ENCODE measurements at regions not wholly inside any gene's neighbourhood (a gene's known extent, or its start where the extent isn't known, plus 50 kb on each side); places are given as distances from the start of the nearest gene placed in this dataset.

DNA sequence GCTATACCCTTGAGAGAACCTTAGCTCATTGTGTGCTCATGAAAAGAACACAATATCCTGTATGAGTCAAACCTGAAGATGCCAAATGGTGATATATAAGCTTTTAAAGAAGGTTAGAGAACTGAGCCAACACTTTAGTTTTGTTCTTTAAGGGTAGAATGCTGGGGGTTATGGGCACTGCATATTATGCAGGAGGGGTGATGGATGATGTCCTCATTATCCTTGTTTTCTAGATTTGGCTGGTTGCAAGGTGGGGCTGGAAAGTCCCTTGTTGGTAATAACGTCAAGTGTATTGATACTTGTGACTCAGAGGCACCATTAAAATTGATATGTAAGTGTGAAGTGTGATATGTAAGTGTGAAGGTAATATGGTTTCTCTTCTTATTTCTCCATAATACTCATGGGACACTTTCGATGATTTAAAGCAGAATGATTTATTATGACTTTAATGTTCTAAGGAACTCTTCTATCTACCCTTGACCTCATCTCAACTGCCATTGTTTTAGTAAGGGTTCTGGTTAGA is 113.7 kb upstream of the DTNBP1 start (continued):
- no peak for TF ChIP-seq MXI1 (IDR thresholded peaks at IDR 0.05; ENCODE audit: low read depth, low read length)
- no peak for TF ChIP-seq RBBP5 (conservative IDR thresholded peaks at IDR 0.05)
- no peak for TF ChIP-seq SREBF2 (IDR thresholded peaks at IDR 0.05; ENCODE audit: low read length)
- TF ChIP-seq RAD21 (IDR thresholded peaks at IDR 0.05; ENCODE audit: insufficient read depth, low read depth, low read length): 0 out of 2 replicates have a peak, but pooled peaks have one; percentile 16
- no peak for TF ChIP-seq SMARCA5 (IDR thresholded peaks at IDR 0.05)
- TF ChIP-seq MTA3 (IDR thresholded peaks at IDR 0.05; ENCODE audit: borderline replicate concordance, low read length): no peak
- no peak for TF ChIP-seq TAF1 (IDR thresholded peaks at IDR 0.05; ENCODE audit: borderline replicate concordance, low read depth, low read length)
- peak; percentile 49; the same call in 1 of the 2 replicates for TF ChIP-seq BACH1 (IDR thresholded peaks at IDR 0.05; ENCODE audit: borderline replicate concordance)
- TF ChIP-seq PAX5 (IDR thresholded peaks at IDR 0.05; ENCODE audit: borderline replicate concordance, low read depth, low read length): 0 out of 2 replicates have a peak, but pooled peaks have one; percentile 26
- TF ChIP-seq SPI1 (IDR thresholded peaks at IDR 0.05; ENCODE audit: borderline replicate concordance, insufficient read depth, low read depth, low read length): peak; percentile 16; the same call in 1 of the 2 replicates
- TF ChIP-seq JUNB (IDR thresholded peaks at IDR 0.05): peak; percentile 88
- peak; percentile 46; the same call in 1 of the 2 replicates for TF ChIP-seq ZNF217 (IDR thresholded peaks at IDR 0.05)
- TF ChIP-seq, protein P1, sequence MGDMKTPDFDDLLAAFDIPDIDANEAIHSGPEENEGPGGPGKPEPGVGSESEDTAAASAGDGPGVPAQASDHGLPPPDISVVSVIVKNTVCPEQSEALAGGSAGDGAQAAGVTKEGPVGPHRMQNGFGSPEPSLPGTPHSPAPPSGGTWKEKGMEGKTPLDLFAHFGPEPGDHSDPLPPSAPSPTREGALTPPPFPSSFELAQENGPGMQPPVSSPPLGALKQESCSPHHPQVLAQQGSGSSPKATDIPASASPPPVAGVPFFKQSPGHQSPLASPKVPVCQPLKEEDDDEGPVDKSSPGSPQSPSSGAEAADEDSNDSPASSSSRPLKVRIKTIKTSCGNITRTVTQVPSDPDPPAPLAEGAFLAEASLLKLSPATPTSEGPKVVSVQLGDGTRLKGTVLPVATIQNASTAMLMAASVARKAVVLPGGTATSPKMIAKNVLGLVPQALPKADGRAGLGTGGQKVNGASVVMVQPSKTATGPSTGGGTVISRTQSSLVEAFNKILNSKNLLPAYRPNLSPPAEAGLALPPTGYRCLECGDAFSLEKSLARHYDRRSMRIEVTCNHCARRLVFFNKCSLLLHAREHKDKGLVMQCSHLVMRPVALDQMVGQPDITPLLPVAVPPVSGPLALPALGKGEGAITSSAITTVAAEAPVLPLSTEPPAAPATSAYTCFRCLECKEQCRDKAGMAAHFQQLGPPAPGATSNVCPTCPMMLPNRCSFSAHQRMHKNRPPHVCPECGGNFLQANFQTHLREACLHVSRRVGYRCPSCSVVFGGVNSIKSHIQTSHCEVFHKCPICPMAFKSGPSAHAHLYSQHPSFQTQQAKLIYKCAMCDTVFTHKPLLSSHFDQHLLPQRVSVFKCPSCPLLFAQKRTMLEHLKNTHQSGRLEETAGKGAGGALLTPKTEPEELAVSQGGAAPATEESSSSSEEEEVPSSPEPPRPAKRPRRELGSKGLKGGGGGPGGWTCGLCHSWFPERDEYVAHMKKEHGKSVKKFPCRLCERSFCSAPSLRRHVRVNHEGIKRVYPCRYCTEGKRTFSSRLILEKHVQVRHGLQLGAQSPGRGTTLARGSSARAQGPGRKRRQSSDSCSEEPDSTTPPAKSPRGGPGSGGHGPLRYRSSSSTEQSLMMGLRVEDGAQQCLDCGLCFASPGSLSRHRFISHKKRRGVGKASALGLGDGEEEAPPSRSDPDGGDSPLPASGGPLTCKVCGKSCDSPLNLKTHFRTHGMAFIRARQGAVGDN (IDR thresholded peaks at IDR 0.05): peak; percentile 67
- peak; percentile 36; the same call in 1 of the 2 replicates for TF ChIP-seq CREM (IDR thresholded peaks at IDR 0.05; ENCODE audit: low read depth)
- peak; percentile 77 for TF ChIP-seq NR2F1 (conservative IDR thresholded peaks at IDR 0.05)
- TF ChIP-seq YBX1 (IDR thresholded peaks at IDR 0.05): no peak
- 0 out of 2 replicates have a peak, but pooled peaks have one; percentile 6 for TF ChIP-seq MEF2A (IDR thresholded peaks at IDR 0.05; ENCODE audit: insufficient read depth, low read depth, low read length)
- peak; percentile 19; the same call in 1 of the 2 replicates for TF ChIP-seq ZNF24 (IDR thresholded peaks at IDR 0.05)
- TF ChIP-seq, protein P2, sequence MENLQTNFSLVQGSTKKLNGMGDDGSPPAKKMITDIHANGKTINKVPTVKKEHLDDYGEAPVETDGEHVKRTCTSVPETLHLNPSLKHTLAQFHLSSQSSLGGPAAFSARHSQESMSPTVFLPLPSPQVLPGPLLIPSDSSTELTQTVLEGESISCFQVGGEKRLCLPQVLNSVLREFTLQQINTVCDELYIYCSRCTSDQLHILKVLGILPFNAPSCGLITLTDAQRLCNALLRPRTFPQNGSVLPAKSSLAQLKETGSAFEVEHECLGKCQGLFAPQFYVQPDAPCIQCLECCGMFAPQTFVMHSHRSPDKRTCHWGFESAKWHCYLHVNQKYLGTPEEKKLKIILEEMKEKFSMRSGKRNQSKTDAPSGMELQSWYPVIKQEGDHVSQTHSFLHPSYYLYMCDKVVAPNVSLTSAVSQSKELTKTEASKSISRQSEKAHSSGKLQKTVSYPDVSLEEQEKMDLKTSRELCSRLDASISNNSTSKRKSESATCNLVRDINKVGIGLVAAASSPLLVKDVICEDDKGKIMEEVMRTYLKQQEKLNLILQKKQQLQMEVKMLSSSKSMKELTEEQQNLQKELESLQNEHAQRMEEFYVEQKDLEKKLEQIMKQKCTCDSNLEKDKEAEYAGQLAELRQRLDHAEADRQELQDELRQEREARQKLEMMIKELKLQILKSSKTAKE (IDR thresholded peaks at IDR 0.05; ENCODE audit: low read depth, poor library complexity, severe bottlenecking): no peak
- 0 out of 2 replicates have a peak, but pooled peaks have one; percentile 44 for TF ChIP-seq ZBED1 (IDR thresholded peaks at IDR 0.05; ENCODE audit: borderline replicate concordance)
- no peak for TF ChIP-seq PML (IDR thresholded peaks at IDR 0.05; ENCODE audit: low read length)
- peak; percentile 92 to 94 for TF ChIP-seq IKZF2 (IDR thresholded peaks at IDR 0.05)
- peak; percentile 17; the same call in 1 of the 3 replicates for TF ChIP-seq POU2F2 (IDR thresholded peaks at IDR 0.05; ENCODE audit: borderline replicate concordance, low read depth, low read length)
- peak; percentile 95 for TF ChIP-seq ATF7 (IDR thresholded peaks at IDR 0.05; ENCODE audit: low read depth)
- peak; percentile 91 for TF ChIP-seq IKZF1 (conservative IDR thresholded peaks at IDR 0.05)
- TF ChIP-seq GATAD2B (conservative IDR thresholded peaks at IDR 0.05; ENCODE audit: low read depth): peak; percentile 63
- TF ChIP-seq DPF2 (IDR thresholded peaks at IDR 0.05): peak; percentile 97
- TF ChIP-seq ASH2L (IDR thresholded peaks at IDR 0.05; ENCODE audit: borderline replicate concordance, low read depth): no peak

Data from GM12878 (cell line).